Lower lobe of right lung (tissue), 2 donors: ENCODE measurements at regions not wholly inside any gene's neighbourhood (a gene's known extent, or its start where the extent isn't known, plus 50 kb on each side); places are given as distances from the start of the nearest gene placed in this dataset.
A peak's percentile ranks its signal among the peaks of the same experiment; 100 is the strongest.

Experiments
- ATAC-seq, 2 donors: fragments of 200-7000 bp; cut with Tn5 transposase; one replicate each; pipeline ENCODE4 v1.9.1; 2020 to 2022; ENCODE audit warnings: mild to moderate bottlenecking in 2 of 2, moderate library complexity in 2 of 2
- DNase-seq: peaks from one replicate; pipeline ENCODE4 v3.0.0-alpha.2; 2020
- H3K27ac ChIP-seq: fragments of 200-600 bp; one replicate; pipeline ENCODE4 v1.8.0; 2022
- H3K27me3 ChIP-seq: fragments of 200-600 bp; one replicate; pipeline ENCODE4 v1.8.0; 2022; ENCODE audit warnings: low read depth
- H3K36me3 ChIP-seq: fragments of 200-600 bp; one replicate; pipeline ENCODE4 v1.8.0; 2022; ENCODE audit warnings: mild to moderate bottlenecking
- H3K4me1 ChIP-seq: fragments of 200-600 bp; one replicate; pipeline ENCODE4 v1.8.0; 2022
- H3K4me3 ChIP-seq: fragments of 200-600 bp; one replicate; pipeline ENCODE4 v1.8.0; 2022; ENCODE audit warnings: mild to moderate bottlenecking
- H3K9me3 ChIP-seq: fragments of 200-600 bp; one replicate; pipeline ENCODE4 v1.8.0; 2022
- CTCF ChIP-seq: fragments of 200-600 bp; IDR thresholded peaks from one replicate; pipeline ENCODE4 v1.8.0; 2022; ENCODE audit warnings: antibody characterized with exemption, mild to moderate bottlenecking
- intact Hi-C: fragments of 100-400 bp; cut with DNase I; formaldehyde crosslinking; loops from one replicate; pipeline ENCODE4 v1.11.0; 2022
- donor health status: DM: no; HTN: yes; CAD: no; lungs with severe emphysema.

- Histone ChIP-seq H3K27me3 (no peaks in the 10 kb centered on the region), H3K4me1 (peaks cover 8% of the 10 kb centered on the region), H3K4me3 (no peak overlapping the region), H3K36me3 (no peaks in the 10 kb centered on the region), H3K27ac (no peak overlapping the region), H3K9me3 (peaks cover 7% of the 10 kb centered on the region)
- DNase-seq: no peak
- ATAC-seq: no peak
- intact Hi-C loops: no loop called here
- no peak for TF ChIP-seq CTCF
Measured at GRCh38 chr6:71103130-71103529, 146.3 kb upstream of the B3GAT2 start.

DNA sequence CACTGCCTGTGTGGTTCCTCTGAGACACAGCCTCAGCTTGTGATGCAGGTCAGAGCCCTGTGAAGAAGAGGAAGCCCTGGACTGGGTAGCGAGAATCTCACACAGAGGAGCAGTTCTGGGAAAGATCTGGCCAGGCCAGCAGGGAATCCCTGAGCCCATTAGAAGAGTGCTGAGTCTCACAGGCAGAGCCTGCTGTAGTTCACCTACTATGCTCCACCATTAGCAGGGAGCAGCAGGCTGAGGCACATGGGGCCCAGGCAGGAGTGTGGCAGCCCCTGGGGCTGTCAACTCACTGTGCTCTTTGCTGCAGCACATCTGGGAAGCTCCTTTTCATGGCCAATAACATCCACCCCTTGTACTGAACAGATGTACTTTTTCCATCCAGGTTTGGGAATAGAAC is 146.8 kb upstream of the B3GAT2 start:
- TF ChIP-seq CTCF: no peak

GRCh38 chr6:71106276-71106675 is 149.4 kb upstream of the B3GAT2 start:
- intact Hi-C loops: no loop called here
- Histone ChIP-seq H3K36me3 (no peaks in the 10 kb centered on the region), H3K27ac (no peak overlapping the region), H3K27me3 (no peaks in the 10 kb centered on the region), H3K4me1 (peaks cover 8% of the 10 kb centered on the region), H3K9me3 (no peaks in the 10 kb centered on the region), H3K4me3 (no peak overlapping the region)
- no peak for TF ChIP-seq CTCF
- ATAC-seq: no peak
- no peak for DNase-seq

More for the DNA sequence above, 146.8 kb upstream of the B3GAT2 start:
- ATAC-seq: no peak
- no peak overlapping the region for H3K27ac ChIP-seq
- intact Hi-C loops: no loop called here
- no peak for DNase-seq
- no peak overlapping the region for H3K4me3 ChIP-seq
- H3K27me3 ChIP-seq: no peaks in the 10 kb centered on the region
- H3K4me1 ChIP-seq: peaks cover 8% of the 10 kb centered on the region
- no peaks in the 10 kb centered on the region for H3K36me3 ChIP-seq
- H3K9me3 ChIP-seq: peaks cover 7% of the 10 kb centered on the region

GRCh38 chr6:71107911-71108420 is 151.1 kb upstream of the B3GAT2 start:
- Histone ChIP-seq H3K4me3 (peak overlapping the region; percentile 20), H3K27ac (no peak overlapping the region), H3K36me3 (no peaks in the 10 kb centered on the region), H3K9me3 (no peaks in the 10 kb centered on the region), H3K27me3 (no peaks in the 10 kb centered on the region), H3K4me1 (peaks cover 8% of the 10 kb centered on the region)
- no peak for TF ChIP-seq CTCF
- DNase-seq: no peak
- intact Hi-C loops: no loop called here
- peak; percentile 58 to 65 for ATAC-seq

DNA sequence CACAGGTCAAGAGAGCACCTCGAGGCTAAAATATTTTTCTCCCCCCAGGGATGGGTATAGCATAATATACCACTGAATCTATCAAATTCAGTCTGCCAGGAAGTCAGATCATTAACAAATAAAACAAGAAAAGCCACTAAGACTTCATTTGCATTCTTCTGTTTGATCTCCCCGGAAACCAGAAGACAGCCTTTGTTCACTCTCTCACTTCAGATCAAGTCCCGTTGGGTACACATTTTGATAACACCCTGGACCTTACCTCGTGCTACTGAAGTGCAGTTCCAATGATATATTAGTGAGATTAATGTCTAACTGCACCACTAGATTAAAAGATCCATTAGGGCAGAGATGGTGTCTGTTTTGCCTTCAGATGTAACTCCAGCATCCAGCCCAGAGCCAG is 157.7 kb upstream of the B3GAT2 start:
- TF ChIP-seq CTCF: no peak
- ATAC-seq (no peak), DNase-seq (no peak)
- no peak overlapping the region for H3K4me3 ChIP-seq
- no peak overlapping the region for H3K27ac ChIP-seq
- H3K9me3 ChIP-seq: no peaks in the 10 kb centered on the region
- H3K27me3 ChIP-seq: no peaks in the 10 kb centered on the region
- intact Hi-C loops: no loop called here
- no peaks in the 10 kb centered on the region for H3K4me1 ChIP-seq
- H3K36me3 ChIP-seq: no peaks in the 10 kb centered on the region

GRCh38 chr6:71114986-71115385 is 158.1 kb upstream of the B3GAT2 start:
- TF ChIP-seq CTCF: no peak
- no peaks in the 10 kb centered on the region for H3K27me3 ChIP-seq
- H3K4me1 ChIP-seq: no peaks in the 10 kb centered on the region
- DNase-seq (no peak), ATAC-seq (no peak)
- no peaks in the 10 kb centered on the region for H3K36me3 ChIP-seq
- no peak overlapping the region for H3K4me3 ChIP-seq
- intact Hi-C loops: no loop called here
- H3K27ac ChIP-seq: no peak overlapping the region
- H3K9me3 ChIP-seq: no peaks in the 10 kb centered on the region
